SK-N-MC (cell line): ENCODE measurements at regions not wholly inside any gene's neighbourhood (a gene's known extent, or its start where the extent isn't known, plus 50 kb on each side); places are given as distances from the start of the nearest gene placed in this dataset.

Experiments
- EZH2 ChIP-seq: fragments of 200-600 bp; sonication (generic); IDR thresholded peaks from one replicate; pipeline ENCODE4 v1.6.1; 2017; ENCODE audit warnings: antibody characterized with exemption
- FOXP2 ChIP-seq: optimal IDR thresholded peaks from 2 replicates; pipeline ENCODE3; 2011; ENCODE audit warnings: mild to moderate bottlenecking, moderate library complexity; ENCODE audit not compliant: insufficient read depth; ENCODE audit errors: extremely low read length, control extremely low read depth
- POLR2AphosphoS5 ChIP-seq: IDR thresholded peaks from 2 replicates; pipeline ENCODE4 v1.6.1; 2012; ENCODE audit warnings: mild to moderate bottlenecking, low read depth, low read length, borderline replicate concordance

DNA sequence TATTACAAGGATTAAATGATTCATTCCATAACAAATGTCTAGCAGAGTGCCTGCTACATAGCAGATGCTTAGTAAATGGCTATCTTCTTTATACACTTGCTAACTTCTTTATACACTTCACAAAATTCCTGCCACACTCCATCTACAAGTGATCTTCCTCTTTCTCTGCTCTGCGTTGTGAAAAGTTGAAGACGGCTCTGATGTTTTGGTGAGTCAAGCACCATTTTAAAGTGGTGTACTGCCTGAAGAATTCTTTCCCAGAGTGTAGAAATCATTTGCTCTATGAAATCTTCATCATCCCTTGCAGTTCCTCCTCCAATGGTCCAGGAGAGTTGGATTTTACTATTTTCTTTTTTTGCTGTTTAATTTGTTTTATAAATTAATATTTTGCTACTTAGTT, 74.9 kb downstream of the TNFAIP3 start:
- no peak for TF ChIP-seq EZH2
- TF ChIP-seq POLR2AphosphoS5 = no peak
- no peak for TF ChIP-seq FOXP2
